ENCODE measurements at regions not wholly inside any gene's neighbourhood (a gene's known extent, or its start where the extent isn't known, plus 50 kb on each side); places are given as distances from the start of the nearest gene placed in this dataset.

- Histone ChIP-seq H2AFZ (ENCODE audit: low read length) (no peak overlapping the region), H3K9ac (ENCODE audit: insufficient read depth, low read depth, low read length) (no peak overlapping the region), H3K4me1 (ENCODE audit: insufficient read depth, low read length) (no peaks in the 10 kb centered on the region), H3K4me3 (replicated peaks in 1 of 3; ENCODE audit: insufficient read depth in 1 of 3, low read depth in 2 of 3, low read length in 3 of 3) (no peak overlapping the region), H3K79me2 (ENCODE audit: insufficient read depth, low read length) (no peaks in the 10 kb centered on the region), H3K27ac (ENCODE audit: extremely low read length, insufficient read depth, low read length) (no peak overlapping the region), H3K27me3 (ENCODE audit: control insufficient read depth in 1 of 2, insufficient read depth in 2 of 2, low read length in 2 of 2) (no peaks in the 10 kb centered on the region), H3K9me3 (ENCODE audit: low read length) (no peaks in the 10 kb centered on the region), H3K4me2 (ENCODE audit: low read depth, low read length) (no peak overlapping the region), H3K36me3 (replicated peaks in 1 of 2; ENCODE audit: control insufficient read depth in 1 of 2, insufficient read depth in 2 of 2, low read length in 2 of 2) (no peaks in the 10 kb centered on the region), H4K20me1 (ENCODE audit: insufficient read depth, low read length) (no peaks in the 10 kb centered on the region)
- 1% methylated on average over 2 of the region's 2 CpGs for WGBS (ENCODE audit: low lambda C conversion rate)
- in situ Hi-C loops (cut with HindIII; ENCODE audit: extremely low pct_ligation_motif_present, low pct_unique_long_range_greater_than_20kb) (no loop called here), intact Hi-C loops (cut with micrococcal nuclease; ENCODE audit: unreplicated experiment) (no loop called here)
- no TSS peak for BruUV-seq (replicated peaks)
- FAIRE-seq (peak; percentile 50), ATAC-seq (no peak), DNase-seq (ENCODE audit: low spot score) (peak; percentile 35)
- TF ChIP-seq ATF7 (IDR thresholded peaks at IDR 0.05) = peak; percentile 34; the same call in 1 of the 2 replicates
- TF ChIP-seq ATF7 (CRISPR knock-in tag; IDR thresholded peaks at IDR 0.05) = no peak
- TF ChIP-seq NCOR1 (IDR thresholded peaks at IDR 0.05; ENCODE audit: borderline replicate concordance, low read length) = no peak
- peak; percentile 28; the same call in 1 of the 2 replicates for TF ChIP-seq STAG1 (CRISPR knock-in tag; IDR thresholded peaks at IDR 0.05)
- TF ChIP-seq CTCF (CRISPR knock-in tag; IDR thresholded peaks at IDR 0.05) = peak; percentile 27; the same call in 1 of the 2 replicates
- POLR2A ChIA-PET = no interaction called here
- CTCF ChIA-PET (ENCODE audit: low intra/inter-chr PET ratio, low total read pairs) = no interaction called here
These were observed 908.4 kb downstream of the KCNJ18 start for GRCh38 chr17:22600644-22601298.

Small RNA genes lying in the stretch of these regions (small RNA-seq; reads per million reads assigned to genes)
- gene ABBA01006766.1 (ENCODE audit: insufficient read depth in 2 of 3, insufficient read length in 3 of 3, low read depth in 2 of 3, low replicate concordance in 1 of 3) (0 reads per million in 3 experiments), gene NMTRS-TGA3-1 (ENCODE audit: insufficient read depth in 2 of 3, insufficient read length in 3 of 3, low read depth in 2 of 3, low replicate concordance in 1 of 3) (0 reads per million in 3 experiments)
